ENCODE measurements at regions not wholly inside any gene's neighbourhood (a gene's known extent, or its start where the extent isn't known, plus 50 kb on each side); places are given as distances from the start of the nearest gene placed in this dataset.

- H3K27ac ChIP-seq = no peak overlapping the region
- H3K9ac ChIP-seq = no peak overlapping the region
- H4K20me1 ChIP-seq = no peaks in the 10 kb centered on the region
- H3K27me3 ChIP-seq = no peaks in the 10 kb centered on the region
- H3K4me1 ChIP-seq = peaks cover 7% of the 10 kb centered on the region; the same call in 1 of the 2 replicates
- no peak for TF ChIP-seq Cebpa-rat (IDR thresholded peaks at IDR 0.05)
- H3K4me3 ChIP-seq = no peak overlapping the region
- H3K36me3 ChIP-seq = no peaks in the 10 kb centered on the region
- peaks cover 12% of the 10 kb centered on the region for H3K9me3 ChIP-seq
- no peak overlapping the region for H3K4me2 ChIP-seq
Measured at GRCh38 chr18:37691162-37691561, 125.6 kb upstream of the CELF4 start.

DNA sequence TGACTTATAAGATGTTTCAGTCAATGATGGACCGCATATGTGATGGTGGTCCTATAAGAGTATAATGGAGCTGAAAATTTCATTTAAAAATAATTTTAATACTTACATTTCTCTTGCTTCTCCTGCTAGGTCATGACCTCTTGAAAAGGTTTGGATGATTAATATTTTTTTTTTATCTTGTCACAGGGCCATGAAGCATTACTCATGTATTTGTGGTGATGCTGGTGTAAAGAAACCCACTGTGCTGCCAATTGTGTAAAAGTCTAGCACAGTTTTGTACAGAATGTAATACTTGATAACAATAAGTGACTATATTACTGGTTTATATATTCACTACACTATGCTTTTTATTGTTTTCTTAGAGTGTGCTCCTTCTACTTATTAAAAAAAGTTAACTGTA lies 124.2 kb upstream of the CELF4 start:
- no peak overlapping the region for H3K9ac ChIP-seq
- no peaks in the 10 kb centered on the region for H4K20me1 ChIP-seq
- H3K4me1 ChIP-seq = peaks cover 18% of the 10 kb centered on the region; the same call in 1 of the 2 replicates
- H3K4me3 ChIP-seq = no peak overlapping the region
- H3K27ac ChIP-seq = no peak overlapping the region
- no peak overlapping the region for H3K4me2 ChIP-seq
- H3K9me3 ChIP-seq = peaks cover 12% of the 10 kb centered on the region
- no peaks in the 10 kb centered on the region for H3K27me3 ChIP-seq
- no peak for TF ChIP-seq Cebpa-rat (IDR thresholded peaks at IDR 0.05)
- H3K36me3 ChIP-seq = no peaks in the 10 kb centered on the region

GRCh38 chr18:37684590-37684989 lies 119.0 kb upstream of the CELF4 start:
- Histone ChIP-seq H3K36me3 (no peaks in the 10 kb centered on the region), H3K4me3 (no peak overlapping the region), H3K9me3 (no peaks in the 10 kb centered on the region), H3K27me3 (no peaks in the 10 kb centered on the region), H3K4me2 (no peak overlapping the region), H3K9ac (no peak overlapping the region), H4K20me1 (no peaks in the 10 kb centered on the region), H3K27ac (no peak overlapping the region), H3K4me1 (peaks cover 15% of the 10 kb centered on the region)
- TF ChIP-seq Cebpa-rat (IDR thresholded peaks at IDR 0.05) = no peak

GRCh38 chr18:37684183-37684582 lies 118.6 kb upstream of the CELF4 start:
- H3K4me3 ChIP-seq = no peak overlapping the region
- TF ChIP-seq Cebpa-rat (IDR thresholded peaks at IDR 0.05) = no peak
- no peaks in the 10 kb centered on the region for H3K27me3 ChIP-seq
- H4K20me1 ChIP-seq = no peaks in the 10 kb centered on the region
- H3K27ac ChIP-seq = no peak overlapping the region
- H3K36me3 ChIP-seq = no peaks in the 10 kb centered on the region
- no peaks in the 10 kb centered on the region for H3K9me3 ChIP-seq
- no peak overlapping the region for H3K4me2 ChIP-seq
- no peak overlapping the region for H3K9ac ChIP-seq
- peaks cover 19% of the 10 kb centered on the region for H3K4me1 ChIP-seq

DNA sequence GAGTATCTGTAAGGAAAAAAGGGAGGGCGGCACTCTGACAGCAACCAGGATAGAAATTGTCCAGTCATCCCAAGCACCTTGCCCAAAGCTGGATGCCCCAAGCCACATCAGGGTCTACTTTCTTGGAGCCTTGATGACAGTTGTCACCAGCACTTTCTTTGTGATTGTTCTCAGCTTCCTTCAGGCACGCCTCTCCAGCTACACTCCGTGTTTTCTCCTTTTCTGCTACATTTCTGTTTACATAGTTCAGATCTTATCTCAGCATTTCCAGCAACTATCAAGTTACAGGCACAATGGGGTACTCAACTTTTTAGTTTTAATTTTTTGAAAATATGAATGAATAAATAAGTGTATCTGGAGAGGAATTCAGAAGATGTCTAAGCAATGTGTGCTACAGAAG lies 115.3 kb upstream of the CELF4 start:
- H3K4me3 ChIP-seq = no peak overlapping the region
- H3K27me3 ChIP-seq = no peaks in the 10 kb centered on the region
- H3K9ac ChIP-seq = no peak overlapping the region
- peaks cover 24% of the 10 kb centered on the region for H3K4me1 ChIP-seq
- H3K36me3 ChIP-seq = no peaks in the 10 kb centered on the region
- H4K20me1 ChIP-seq = no peaks in the 10 kb centered on the region
- no peak for TF ChIP-seq Cebpa-rat (IDR thresholded peaks at IDR 0.05)
- no peak overlapping the region for H3K4me2 ChIP-seq
- peaks cover 4% of the 10 kb centered on the region for H3K9me3 ChIP-seq
- H3K27ac ChIP-seq = no peak overlapping the region

- no peaks in the 10 kb centered on the region for H4K20me1 ChIP-seq
- H3K4me3 ChIP-seq = no peak overlapping the region
- peaks cover 15% of the 10 kb centered on the region for H3K9me3 ChIP-seq
- H3K27me3 ChIP-seq = no peaks in the 10 kb centered on the region
- H3K9ac ChIP-seq = no peak overlapping the region
- no peak overlapping the region for H3K27ac ChIP-seq
- no peak overlapping the region for H3K4me2 ChIP-seq
- H3K36me3 ChIP-seq = no peaks in the 10 kb centered on the region
- peaks cover 15% of the 10 kb centered on the region for H3K4me1 ChIP-seq
- TF ChIP-seq Cebpa-rat (IDR thresholded peaks at IDR 0.05) = no peak
Measured at GRCh38 chr18:37676276-37676675, 110.7 kb upstream of the CELF4 start.

DNA sequence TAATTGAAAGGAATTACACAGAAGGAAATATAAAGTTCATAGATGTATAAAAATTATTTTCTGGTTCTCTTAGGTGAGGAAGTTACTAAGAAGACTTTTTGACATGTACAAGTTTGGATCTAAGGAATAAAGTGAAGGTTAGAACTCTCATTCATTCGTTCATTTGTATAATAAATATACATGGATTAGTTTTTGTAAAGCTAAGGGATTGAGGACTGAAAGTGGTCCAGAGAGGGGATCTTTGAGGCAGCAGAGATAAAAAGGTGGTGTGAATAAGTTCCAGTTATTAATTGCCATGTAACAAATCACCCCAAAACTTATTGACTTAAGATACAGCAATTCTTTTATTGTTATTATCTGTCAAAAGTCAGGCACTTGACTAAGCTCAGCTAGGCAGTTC lies 110.1 kb upstream of the CELF4 start:
- peaks cover 15% of the 10 kb centered on the region for H3K9me3 ChIP-seq

DNA sequence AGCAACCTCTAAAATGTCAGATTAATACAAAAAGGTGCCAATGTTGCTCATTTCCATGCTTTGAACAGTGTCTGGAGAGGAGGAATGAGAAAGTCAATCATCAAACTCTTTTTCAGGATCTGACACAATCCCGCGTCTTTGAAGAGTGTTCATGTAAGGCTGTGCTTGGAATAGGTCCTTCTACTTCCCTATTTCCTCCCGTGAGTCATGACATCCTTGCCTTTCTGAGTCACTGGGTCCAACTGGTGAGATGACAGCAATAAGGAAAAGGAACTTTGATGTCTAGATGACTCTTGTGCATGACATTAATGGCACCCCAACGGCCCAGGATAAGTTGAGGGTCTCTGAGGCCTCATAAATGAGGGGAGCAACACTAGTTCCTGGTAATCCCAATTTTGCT lies 109.0 kb upstream of the CELF4 start:
- Histone ChIP-seq H3K27ac (no peak overlapping the region), H3K4me1 (peaks cover 11% of the 10 kb centered on the region), H3K36me3 (no peaks in the 10 kb centered on the region), H3K9me3 (peaks cover 15% of the 10 kb centered on the region), H4K20me1 (no peaks in the 10 kb centered on the region), H3K9ac (no peak overlapping the region), H3K27me3 (no peaks in the 10 kb centered on the region), H3K4me3 (no peak overlapping the region), H3K4me2 (no peak overlapping the region)
- no peak for TF ChIP-seq Cebpa-rat (IDR thresholded peaks at IDR 0.05)

More for the DNA sequence above, 110.1 kb upstream of the CELF4 start:
- Histone ChIP-seq H3K4me1 (peaks cover 15% of the 10 kb centered on the region), H3K9ac (no peak overlapping the region), H4K20me1 (no peaks in the 10 kb centered on the region), H3K27ac (no peak overlapping the region), H3K4me3 (no peak overlapping the region), H3K36me3 (no peaks in the 10 kb centered on the region), H3K27me3 (no peaks in the 10 kb centered on the region), H3K4me2 (no peak overlapping the region)
- no peak for TF ChIP-seq Cebpa-rat (IDR thresholded peaks at IDR 0.05)

GRCh38 chr18:37673671-37674070 lies 108.1 kb upstream of the CELF4 start:
- Histone ChIP-seq H3K9ac (no peak overlapping the region), H3K27me3 (no peaks in the 10 kb centered on the region), H3K4me2 (no peak overlapping the region), H3K27ac (no peak overlapping the region), H3K4me3 (no peak overlapping the region), H3K9me3 (peaks cover 15% of the 10 kb centered on the region), H3K4me1 (peaks cover 2% of the 10 kb centered on the region), H3K36me3 (no peaks in the 10 kb centered on the region), H4K20me1 (no peaks in the 10 kb centered on the region)
- no peak for TF ChIP-seq Cebpa-rat (IDR thresholded peaks at IDR 0.05)

GRCh38 chr18:37672932-37673595 lies 107.5 kb upstream of the CELF4 start:
- no peak for TF ChIP-seq Cebpa-rat (IDR thresholded peaks at IDR 0.05)
- no peaks in the 10 kb centered on the region for H3K27me3 ChIP-seq
- H3K27ac ChIP-seq = no peak overlapping the region
- no peaks in the 10 kb centered on the region for H3K4me1 ChIP-seq
- H3K9me3 ChIP-seq = peaks cover 15% of the 10 kb centered on the region
- no peaks in the 10 kb centered on the region for H4K20me1 ChIP-seq
- H3K4me2 ChIP-seq = no peak overlapping the region
- H3K9ac ChIP-seq = no peak overlapping the region
- H3K4me3 ChIP-seq = no peak overlapping the region
- H3K36me3 ChIP-seq = no peaks in the 10 kb centered on the region

- H4K20me1 ChIP-seq = no peaks in the 10 kb centered on the region
- H3K4me1 ChIP-seq = no peaks in the 10 kb centered on the region
- TF ChIP-seq Cebpa-rat (IDR thresholded peaks at IDR 0.05) = no peak
- no peak overlapping the region for H3K9ac ChIP-seq
- peaks cover 15% of the 10 kb centered on the region for H3K9me3 ChIP-seq
- H3K36me3 ChIP-seq = no peaks in the 10 kb centered on the region
- no peak overlapping the region for H3K4me3 ChIP-seq
- no peaks in the 10 kb centered on the region for H3K27me3 ChIP-seq
- H3K4me2 ChIP-seq = no peak overlapping the region
- H3K27ac ChIP-seq = no peak overlapping the region
Measured at GRCh38 chr18:37672001-37672400, 106.4 kb upstream of the CELF4 start.
